Endodermal cell (in vitro differentiated cells): ENCODE measurements at regions not wholly inside any gene's neighbourhood (a gene's known extent, or its start where the extent isn't known, plus 50 kb on each side); places are given as distances from the start of the nearest gene placed in this dataset.

ENCODE experiments used
- DNase-seq: peaks from one replicate; pipeline ENCODE4 v3.0.0-alpha.2; 2017
- H3K27ac ChIP-seq: 2 replicates; pipeline ENCODE4 v1.5.1; 2013; ENCODE audit warnings: mild to moderate bottlenecking, low read depth, low read length, moderate library complexity
- H3K27me3 ChIP-seq: 2 replicates; pipeline ENCODE4 v1.6.1; 2013; ENCODE audit warnings: mild to moderate bottlenecking, low read length, moderate library complexity; ENCODE audit not compliant: insufficient read depth, control insufficient read depth, poor library complexity, severe bottlenecking
- H3K36me3 ChIP-seq: 2 replicates; pipeline ENCODE4 v1.7.0; 2013; ENCODE audit warnings: mild to moderate bottlenecking, low read length, moderate library complexity; ENCODE audit not compliant: control insufficient read depth, insufficient read depth
- H3K4me1 ChIP-seq: one replicate; pipeline ENCODE4 v1.7.0; 2013; ENCODE audit warnings: low read length; ENCODE audit not compliant: control insufficient read depth, insufficient read depth
- H3K4me3 ChIP-seq: 2 replicates; pipeline ENCODE4 v1.5.1; 2013; ENCODE audit warnings: mild to moderate bottlenecking, low read length, moderate library complexity
- H3K9ac ChIP-seq: 2 replicates; pipeline ENCODE4 v1.6.1; 2013; ENCODE audit warnings: mild to moderate bottlenecking, low read length, moderate library complexity; ENCODE audit not compliant: poor library complexity, severe bottlenecking; ENCODE audit errors: extremely low read depth
- H3K9me3 ChIP-seq: 2 replicates; pipeline ENCODE4 v1.6.1; 2013; ENCODE audit warnings: mild to moderate bottlenecking, low read length, moderate library complexity; ENCODE audit not compliant: control insufficient read depth
- H3K27ac Mint-ChIP-seq: 2 replicates; pipeline ENCODE4 v1.8.0; 2020; ENCODE audit warnings: mixed read lengths
- H3K27me3 Mint-ChIP-seq: 2 replicates; pipeline ENCODE4 v1.8.0; 2021; ENCODE audit warnings: mild to moderate bottlenecking, mixed read lengths; ENCODE audit not compliant: insufficient read depth
- H3K36me3 Mint-ChIP-seq: 2 replicates; pipeline ENCODE4 v1.8.0; 2020; ENCODE audit warnings: low read depth, mixed read lengths
- H3K4me1 Mint-ChIP-seq: 2 replicates; pipeline ENCODE4 v1.8.0; 2020; ENCODE audit warnings: mixed read lengths
- H3K4me3 Mint-ChIP-seq: 2 replicates; pipeline ENCODE4 v1.8.0; 2020; ENCODE audit warnings: mild to moderate bottlenecking, moderate library complexity, mixed read lengths
- H3K9me3 Mint-ChIP-seq: 2 replicates; pipeline ENCODE4 v1.8.0; 2020; ENCODE audit warnings: mild to moderate bottlenecking, mixed read lengths
- CTCF ChIP-seq: fragments of 200-600 bp; sonication (generic); conservative IDR thresholded peaks from 2 replicates; pipeline ENCODE4 v1.5.0; 2021; ENCODE audit warnings: antibody characterized with exemption, mild to moderate bottlenecking
- WGBS, 2 experiments: methylation state at CpG; one replicate each; pipeline versions ENCODE4 v1.1.5 to v1.1.7; 2013; ENCODE audit warnings: missing lambda C conversion rate in 2 of 2, mixed read lengths in 1 of 2; ENCODE audit not compliant: insufficient coverage in 1 of 2, insufficient read length in 1 of 2; 5-methylcytosine and 5-hydroxymethylcytosine counted together

DNA sequence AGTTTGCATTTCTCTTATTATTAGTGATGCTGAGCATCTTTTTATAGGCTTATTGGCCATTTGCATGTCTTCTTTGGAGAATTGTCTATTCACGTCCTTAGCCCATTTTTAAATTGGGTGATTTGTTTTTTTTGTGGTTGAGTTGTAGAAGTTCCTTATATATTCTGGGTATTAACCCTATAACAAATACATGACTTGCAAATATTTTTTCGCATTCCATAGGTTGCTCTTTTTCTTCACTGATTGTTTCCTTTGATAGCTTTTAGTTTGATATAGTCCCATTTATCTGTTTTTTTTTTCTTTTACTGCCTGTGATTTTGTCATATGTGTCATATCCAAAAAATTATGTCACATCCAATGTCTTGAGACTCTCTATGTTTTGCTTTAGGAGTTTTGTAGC, 243.6 kb downstream of the GPD2 start:
- H3K9ac ChIP-seq: no peak overlapping the region

DNA sequence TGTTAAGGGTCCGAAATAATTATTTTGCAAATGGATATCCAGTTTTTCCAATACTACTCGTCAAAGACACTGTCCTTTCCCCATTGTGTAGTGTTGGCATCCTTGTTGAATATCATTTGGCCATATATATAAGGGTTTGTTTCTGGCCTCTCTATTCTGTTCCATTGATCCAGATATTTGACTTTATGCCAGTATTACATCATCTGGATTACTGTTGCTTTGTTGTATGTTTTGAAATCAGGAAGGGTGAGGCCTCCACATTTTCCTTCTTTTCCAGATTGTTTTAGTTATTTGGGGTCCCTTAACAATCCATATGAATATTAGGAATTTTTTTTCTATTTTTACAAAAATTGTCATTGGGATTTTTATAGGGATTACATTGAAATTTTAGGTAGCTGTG, 244.1 kb downstream of the GPD2 start:
- Histone ChIP-seq H3K4me3 (no peak overlapping the region), H3K4me1 (peaks cover 5% of the 10 kb centered on the region), H3K9me3 (peaks cover 6% of the 10 kb centered on the region), H3K27ac (no peak overlapping the region), H3K36me3 (no peaks in the 10 kb centered on the region), H3K27me3 (no peaks in the 10 kb centered on the region), H3K9ac (no peak overlapping the region)
- peaks cover 29% of the 10 kb centered on the region for H3K4me1 Mint-ChIP-seq
- H3K27ac Mint-ChIP-seq: no peak overlapping the region
- no peak overlapping the region for H3K4me3 Mint-ChIP-seq
- H3K9me3 Mint-ChIP-seq: no peaks in the 10 kb centered on the region
- H3K36me3 Mint-ChIP-seq: no peaks in the 10 kb centered on the region
- no peaks in the 10 kb centered on the region for H3K27me3 Mint-ChIP-seq
- TF ChIP-seq CTCF: no peak
- 90 to 93% methylated on average over 2 of the region's 2 CpGs for WGBS, 2 experiments
- no peak for DNase-seq

More for the DNA sequence above, 243.6 kb downstream of the GPD2 start:
- no peaks in the 10 kb centered on the region for H3K27me3 ChIP-seq
- Mint-ChIP-seq H3K27me3 (no peaks in the 10 kb centered on the region), H3K4me1 (peaks cover 24% of the 10 kb centered on the region), H3K4me3 (no peak overlapping the region), H3K27ac (no peak overlapping the region), H3K36me3 (no peaks in the 10 kb centered on the region), H3K9me3 (no peaks in the 10 kb centered on the region)
- H3K9me3 ChIP-seq: peaks cover 6% of the 10 kb centered on the region
- no peak for TF ChIP-seq CTCF
- no peak overlapping the region for H3K4me3 ChIP-seq
- no peak for DNase-seq
- WGBS, 2 experiments: 95% methylated on average over 2 of the region's 2 CpGs; no CpG with 5 or more reads in 1 of the 2 experiments
- H3K36me3 ChIP-seq: no peaks in the 10 kb centered on the region
- H3K4me1 ChIP-seq: peaks cover 5% of the 10 kb centered on the region
- H3K27ac ChIP-seq: no peak overlapping the region

DNA sequence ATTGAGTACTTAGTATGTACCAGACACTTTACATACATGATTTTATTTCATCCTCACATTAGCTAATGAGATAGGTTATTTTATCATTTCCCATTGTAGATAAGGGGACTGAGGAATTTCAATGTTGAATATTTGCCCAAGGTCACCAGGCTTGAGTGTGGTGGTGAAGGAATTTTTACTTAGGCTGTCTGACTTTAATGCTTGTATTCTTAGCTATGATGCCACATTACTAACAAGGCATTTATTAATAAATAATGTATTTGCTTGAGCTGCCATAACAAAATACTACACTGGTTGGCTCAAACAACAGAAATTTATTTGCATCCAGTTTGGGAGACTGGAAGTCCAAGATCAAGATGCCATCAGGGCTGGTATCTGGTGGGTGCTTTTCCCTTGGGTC, 250.9 kb downstream of the GPD2 start:
- peaks cover 36% of the 10 kb centered on the region for H3K4me1 Mint-ChIP-seq
- no peak for DNase-seq
- Histone ChIP-seq H3K9me3 (no peaks in the 10 kb centered on the region), H3K27ac (no peak overlapping the region), H3K36me3 (no peaks in the 10 kb centered on the region), H3K4me3 (no peak overlapping the region), H3K9ac (no peak overlapping the region), H3K27me3 (no peaks in the 10 kb centered on the region), H3K4me1 (no peaks in the 10 kb centered on the region)
- H3K27ac Mint-ChIP-seq: no peak overlapping the region
- H3K4me3 Mint-ChIP-seq: no peak overlapping the region
- peaks cover 7% of the 10 kb centered on the region for H3K9me3 Mint-ChIP-seq
- H3K36me3 Mint-ChIP-seq: no peaks in the 10 kb centered on the region
- H3K27me3 Mint-ChIP-seq: no peaks in the 10 kb centered on the region
- TF ChIP-seq CTCF: no peak
